Globus pallidus (tissue), 1 donor: ENCODE measurements at regions not wholly inside any gene's neighbourhood (a gene's known extent, or its start where the extent isn't known, plus 50 kb on each side); places are given as distances from the start of the nearest gene placed in this dataset.

Source experiments
- DNase-seq: peaks from one replicate; pipeline ENCODE4 v3.0.0-alpha.2; 2015; ENCODE audit warnings: low spot score

DNA sequence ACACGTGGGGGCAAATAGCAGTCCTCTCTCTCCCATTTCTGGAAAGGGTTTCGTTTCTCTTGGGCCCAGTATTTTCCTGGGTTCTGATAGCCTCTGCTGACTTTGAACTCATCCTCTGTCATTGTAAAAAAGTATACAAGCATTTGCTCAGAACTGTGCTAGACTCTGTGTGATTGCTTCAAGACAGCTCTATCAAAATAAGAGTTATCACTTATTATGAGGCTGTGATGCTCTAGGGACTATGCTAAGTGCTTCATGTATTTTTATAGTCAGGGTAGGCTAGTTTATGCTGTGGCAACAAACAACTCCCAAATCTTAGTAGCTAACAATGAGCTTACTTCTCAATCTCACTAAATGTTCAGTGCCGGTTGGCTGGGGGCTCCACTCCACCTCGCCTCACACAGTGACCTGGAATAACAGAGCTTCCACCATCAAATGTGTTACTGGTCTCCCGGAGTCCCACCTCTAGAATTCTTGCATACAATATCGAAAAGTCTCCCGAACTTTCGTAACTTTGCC, 110.8 kb upstream of the CDC42EP3 start:
- DNase-seq = no peak

DNA sequence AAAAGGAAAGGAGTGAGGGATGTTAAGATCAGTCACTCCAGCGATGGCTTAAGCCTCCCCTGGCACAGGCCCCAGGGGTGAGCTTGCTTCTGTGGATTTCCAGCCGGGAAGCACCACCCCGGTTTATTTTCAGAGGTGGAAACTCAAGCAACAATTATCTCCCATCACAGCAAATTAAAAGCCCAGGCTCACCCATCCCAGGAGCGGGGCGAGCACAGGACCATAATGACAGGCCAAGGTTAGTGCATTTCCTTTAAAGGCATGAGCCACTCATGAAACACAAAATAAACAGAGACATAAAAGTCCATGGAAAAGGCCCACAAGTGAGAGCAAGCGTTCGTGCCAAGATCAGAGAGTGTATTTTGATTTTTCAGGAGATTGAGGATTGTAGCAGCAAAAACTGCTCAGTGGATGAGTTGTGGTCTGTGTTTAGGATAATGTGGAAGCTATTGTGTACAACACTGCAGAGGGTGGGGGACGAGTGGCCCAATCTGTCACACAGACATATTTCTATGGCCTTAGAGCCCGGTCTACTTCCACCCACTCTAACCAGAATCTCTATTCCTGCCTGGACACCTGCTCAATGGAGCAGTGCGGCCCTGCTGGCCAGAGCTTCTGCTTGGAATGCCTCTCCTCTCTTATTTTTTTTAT, 111.4 kb upstream of the CDC42EP3 start:
- DNase-seq = no peak

- no peak for DNase-seq
These were observed 112.1 kb upstream of the CDC42EP3 start for GRCh38 chr2:37783545-37783944.

- no peak for DNase-seq
These were observed 112.8 kb upstream of the CDC42EP3 start for GRCh38 chr2:37784071-37784758.

- no peak for DNase-seq
These were observed 113.3 kb upstream of the CDC42EP3 start for GRCh38 chr2:37784759-37785149.

DNA sequence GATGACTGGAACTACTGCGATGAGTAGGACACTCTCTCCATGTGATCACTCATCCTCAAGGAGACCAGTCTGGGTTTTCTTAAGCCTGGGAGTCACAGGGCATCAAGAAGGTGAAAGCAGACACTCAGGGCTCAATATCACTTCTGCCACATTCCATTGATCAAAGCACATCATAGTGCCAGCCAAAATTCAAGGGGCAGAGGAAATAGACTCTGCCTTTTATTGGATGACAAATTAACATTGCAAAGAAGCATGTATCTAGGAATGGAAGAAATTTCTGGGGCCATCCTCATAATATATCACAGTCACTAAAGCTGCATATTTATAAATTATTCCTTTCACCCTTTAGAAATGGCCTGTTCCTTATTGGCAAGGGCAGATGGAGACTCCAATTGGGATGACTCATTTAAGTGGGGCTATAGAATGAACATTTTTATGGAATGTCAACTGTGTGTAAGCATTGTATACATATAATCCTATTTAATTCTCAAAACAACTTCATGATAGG, 114.8 kb upstream of the CDC42EP3 start:
- DNase-seq = no peak

- DNase-seq = no peak
These were observed 115.4 kb upstream of the CDC42EP3 start for GRCh38 chr2:37786854-37787253.

GRCh38 chr2:37788602-37789209, 117.3 kb upstream of the CDC42EP3 start:
- DNase-seq = no peak

GRCh38 chr2:37790019-37790418, 118.6 kb upstream of the CDC42EP3 start:
- DNase-seq = no peak

- no peak for DNase-seq
These were observed 119.0 kb upstream of the CDC42EP3 start for GRCh38 chr2:37790462-37790861.

GRCh38 chr2:37792366-37792765, 120.9 kb upstream of the CDC42EP3 start:
- no peak for DNase-seq

- DNase-seq = no peak
These were observed 121.6 kb upstream of the CDC42EP3 start for GRCh38 chr2:37793004-37793403.

DNA sequence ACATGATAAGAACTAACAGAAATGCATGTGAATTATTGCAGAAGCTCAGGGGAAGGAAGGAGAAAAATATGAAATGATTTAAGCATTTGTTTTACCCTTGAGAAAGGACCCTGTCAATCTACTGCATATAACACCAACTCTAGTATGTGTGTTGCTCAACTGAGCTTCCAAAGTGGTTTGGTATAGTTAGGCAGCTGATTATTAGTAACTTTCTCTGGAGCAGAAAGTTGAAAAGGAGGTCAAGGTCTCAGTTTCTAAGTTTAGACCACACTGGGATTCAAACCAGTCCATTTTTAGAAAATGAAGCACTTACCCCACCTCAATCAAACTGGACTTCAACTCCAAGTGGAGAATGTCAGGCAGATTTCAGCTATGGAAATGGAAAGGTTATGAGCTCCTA, 123.3 kb upstream of the CDC42EP3 start:
- DNase-seq = no peak

GRCh38 chr2:37795456-37795855, 124.0 kb upstream of the CDC42EP3 start:
- no peak for DNase-seq

- DNase-seq = no peak
These were observed 124.5 kb upstream of the CDC42EP3 start for GRCh38 chr2:37795938-37796337.

DNA sequence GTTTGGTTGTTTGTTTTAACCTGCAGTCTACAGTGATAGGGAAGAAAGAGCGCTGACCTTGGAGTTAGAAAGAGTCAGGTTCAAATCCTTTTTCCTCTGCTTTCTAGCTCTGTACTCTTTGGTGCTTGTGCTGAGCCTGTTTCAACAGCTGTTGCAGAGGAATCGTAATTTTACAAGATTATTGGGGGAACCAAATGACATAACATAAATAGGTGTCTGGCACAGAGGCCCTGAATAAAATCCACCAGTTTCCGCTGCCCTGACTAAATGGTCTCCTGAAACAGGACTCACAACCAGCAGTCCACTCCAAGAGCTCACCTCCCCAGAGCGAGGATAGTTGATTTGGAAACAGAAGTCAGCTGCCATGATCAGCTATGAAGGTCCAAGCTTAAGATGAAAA, 125.0 kb upstream of the CDC42EP3 start:
- DNase-seq = no peak

- DNase-seq = no peak
These were observed 125.6 kb upstream of the CDC42EP3 start for GRCh38 chr2:37797081-37797480.

DNA sequence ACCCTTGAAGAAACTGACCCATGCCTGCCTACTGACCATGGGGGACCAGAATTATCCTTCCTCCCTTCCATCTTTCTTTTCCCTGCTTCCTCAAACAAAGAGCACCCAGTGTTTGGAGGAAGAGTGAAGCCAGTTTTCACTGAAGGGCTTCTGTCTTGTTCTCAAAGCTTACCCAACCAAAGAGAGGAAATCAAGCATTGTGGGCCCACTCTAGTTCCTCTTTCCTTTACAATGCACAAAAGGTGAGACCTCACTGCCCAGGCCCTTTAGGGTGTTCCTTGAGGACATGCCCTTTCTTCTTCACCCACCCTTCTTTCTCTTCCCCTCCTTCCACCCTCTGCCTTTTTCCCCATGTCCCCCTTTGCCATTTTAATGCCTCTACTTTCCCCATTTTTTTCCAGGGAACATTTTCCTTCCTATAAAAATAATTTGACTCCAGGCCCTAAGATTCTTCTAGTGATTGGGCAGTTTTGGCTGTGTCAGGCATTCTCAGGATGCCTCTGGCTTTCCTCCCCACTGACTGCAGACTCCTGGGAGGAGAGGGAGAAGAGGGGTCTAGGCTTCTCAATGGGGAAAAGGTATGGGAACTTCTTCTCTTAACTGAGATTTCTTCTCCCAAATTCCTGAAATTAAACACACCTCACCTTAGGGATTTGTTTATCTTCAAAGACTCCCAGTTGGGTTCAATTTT, 126.6 kb upstream of the RMDN2 start:
- no peak for DNase-seq

- DNase-seq = no peak
These were observed 124.8 kb upstream of the RMDN2 start for GRCh38 chr2:37800176-37800858.

DNA sequence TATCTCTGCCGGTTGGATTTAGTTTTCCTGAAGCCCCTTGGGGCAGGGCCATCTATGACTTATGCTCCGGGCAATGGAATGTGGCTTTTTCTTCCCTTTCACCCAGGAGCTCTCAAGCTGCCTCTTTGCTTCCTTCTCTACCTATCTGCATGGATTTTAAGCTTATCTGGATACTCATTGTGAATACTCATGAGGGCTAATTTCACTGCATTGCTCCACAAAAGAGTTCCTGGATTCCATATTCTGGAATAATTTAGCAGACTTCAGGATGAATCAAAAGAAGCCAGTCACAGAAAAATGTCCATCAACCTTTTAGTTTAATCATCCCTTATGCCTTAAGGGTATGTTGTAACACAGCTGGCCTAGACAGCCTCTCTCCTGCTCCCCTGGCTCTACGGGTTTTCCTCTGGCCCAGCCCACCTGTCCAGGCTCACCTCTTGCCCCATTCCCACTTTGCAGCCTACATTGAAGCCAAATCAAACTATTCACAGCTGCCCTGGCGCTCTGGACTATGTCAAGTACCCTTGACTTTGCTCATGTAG, 122.8 kb upstream of the RMDN2 start:
- DNase-seq = no peak

DNA sequence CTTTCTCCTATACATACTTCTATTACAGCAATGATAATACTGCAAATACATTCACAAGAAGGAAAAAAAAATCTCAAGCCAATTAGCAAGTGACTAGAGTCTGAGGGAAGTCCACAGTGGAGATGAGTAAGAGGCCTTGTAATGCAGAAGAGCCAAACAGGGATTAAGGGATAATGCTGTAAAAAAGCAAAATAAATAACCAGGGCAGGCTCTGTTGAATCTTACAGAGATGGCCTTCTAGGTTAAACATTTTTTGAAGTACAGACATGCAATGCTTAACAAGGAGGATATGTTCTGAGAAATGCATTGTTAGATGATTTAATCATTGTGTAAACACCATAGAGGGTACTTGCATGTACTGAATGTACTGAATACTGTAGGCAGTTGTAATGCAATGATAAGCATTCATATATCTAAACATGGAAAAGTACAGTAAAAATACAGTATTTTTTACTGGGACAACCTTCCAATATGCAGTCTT, 122.1 kb upstream of the RMDN2 start:
- DNase-seq = no peak
